Skeletal muscle cell (primary cell): ENCODE measurements at regions not wholly inside any gene's neighbourhood (a gene's known extent, or its start where the extent isn't known, plus 50 kb on each side); places are given as distances from the start of the nearest gene placed in this dataset.
A peak's percentile ranks its signal among the peaks of the same experiment; 100 is the strongest.
"Not testable (repeated sequence)": the region's sequence is repeated elsewhere in the genome, so short reads cannot be mapped to it uniquely, and the experiment has no call there.

Source experiments
- DNase-seq: peaks from one replicate; pipeline ENCODE4 v3.0.0-alpha.2; 2010; ENCODE audit warnings: low read depth
- H3K4me3 ChIP-seq: 2 replicates; pipeline ENCODE4 v1.5.1; 2011; ENCODE audit warnings: low read depth, mild to moderate bottlenecking, control low read depth, low read length, moderate library complexity

DNA sequence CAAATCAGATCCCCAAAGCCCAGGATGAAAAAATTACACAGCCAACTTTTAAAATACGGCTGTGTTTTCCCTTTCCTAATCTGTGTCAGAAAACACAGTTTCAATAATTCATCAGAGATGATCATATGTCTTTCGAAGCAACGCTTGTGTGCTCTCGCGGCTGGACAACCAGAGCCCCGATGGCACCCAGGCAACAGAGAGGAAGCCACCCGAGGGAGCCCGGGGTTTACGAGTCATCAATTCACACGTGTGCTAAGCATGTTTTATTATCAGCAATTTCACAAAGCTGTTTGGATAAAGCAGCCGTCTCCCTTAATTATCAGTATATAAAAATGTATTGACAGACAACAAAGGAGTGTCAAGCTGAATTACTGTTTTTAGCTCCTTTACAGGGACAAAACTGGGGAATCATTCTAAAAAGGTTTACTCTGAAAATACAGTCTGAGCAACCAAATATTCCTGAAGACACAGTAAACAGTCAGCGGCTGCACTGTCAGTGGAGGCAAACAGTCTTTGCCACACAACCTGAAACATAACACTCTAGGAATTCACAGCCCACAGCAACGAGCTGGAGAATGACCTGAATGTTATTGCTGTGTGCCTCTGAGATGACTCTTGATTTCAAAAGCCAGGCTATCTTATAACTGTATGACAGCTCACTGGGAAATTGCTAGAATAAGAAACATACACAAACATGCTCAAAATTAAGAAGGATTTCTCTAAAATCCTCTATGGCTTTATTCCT, 201.0 kb downstream of the SIPA1L2 start:
- no peak overlapping the region for H3K4me3 ChIP-seq
- DNase-seq = peak; percentile 26

DNA sequence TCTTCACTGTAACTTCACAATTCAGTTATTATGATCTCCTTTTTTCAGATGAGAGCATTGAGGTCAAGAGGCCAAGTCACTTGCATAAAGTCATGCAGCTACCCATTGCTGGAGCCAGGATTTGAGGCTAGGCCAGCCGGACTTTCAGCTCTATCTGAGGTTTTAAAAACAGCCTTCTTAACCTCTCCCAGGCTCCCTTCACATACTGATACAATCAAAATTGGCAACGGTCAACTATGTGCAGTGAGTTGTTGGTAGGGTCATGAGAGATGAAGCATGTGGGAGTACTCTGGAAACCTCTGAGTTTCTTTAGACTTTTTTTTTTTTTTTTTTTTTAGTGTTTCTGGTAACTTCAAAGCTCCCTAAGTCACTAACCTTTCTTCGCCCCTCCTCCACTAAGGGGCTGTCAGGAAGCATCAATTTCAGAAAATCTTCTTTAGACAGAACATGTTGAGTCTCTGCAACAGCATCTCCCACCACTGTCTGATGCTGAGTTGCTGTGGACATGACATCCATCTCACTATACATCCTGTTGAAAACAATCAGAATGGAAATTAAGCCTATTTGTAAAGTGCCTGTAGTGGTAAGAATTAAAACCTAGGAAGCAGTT, 201.8 kb downstream of the SIPA1L2 start:
- H3K4me3 ChIP-seq = no peak overlapping the region
- DNase-seq = no peak

GRCh38 chr1:232426801-232427200, 203.1 kb downstream of the SIPA1L2 start:
- no peak for DNase-seq

DNA sequence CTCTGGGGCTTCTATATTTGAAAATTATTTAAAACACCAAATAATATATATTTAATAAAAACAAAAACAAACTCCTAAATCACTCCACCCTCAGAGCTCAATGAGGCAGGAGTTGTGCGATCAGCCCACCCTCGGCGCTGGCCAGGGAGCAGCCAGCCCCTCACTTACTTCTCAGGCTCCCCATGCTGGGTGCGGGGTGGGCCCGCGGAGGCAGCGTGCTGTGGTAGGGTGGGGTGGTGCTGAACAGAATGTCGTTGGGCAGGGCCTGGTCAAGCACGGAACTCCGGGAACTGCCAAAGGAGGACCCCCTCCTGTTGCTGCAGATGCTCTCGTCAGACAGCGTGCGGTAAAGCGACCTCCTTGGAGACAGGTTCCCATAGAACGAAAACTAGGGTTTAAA, 204.5 kb downstream of the SIPA1L2 start:
- no peak overlapping the region for H3K4me3 ChIP-seq
- DNase-seq = no peak

More at GRCh38 chr1:232426801-232427200, 203.1 kb downstream of the SIPA1L2 start:
- no peak overlapping the region for H3K4me3 ChIP-seq

DNA sequence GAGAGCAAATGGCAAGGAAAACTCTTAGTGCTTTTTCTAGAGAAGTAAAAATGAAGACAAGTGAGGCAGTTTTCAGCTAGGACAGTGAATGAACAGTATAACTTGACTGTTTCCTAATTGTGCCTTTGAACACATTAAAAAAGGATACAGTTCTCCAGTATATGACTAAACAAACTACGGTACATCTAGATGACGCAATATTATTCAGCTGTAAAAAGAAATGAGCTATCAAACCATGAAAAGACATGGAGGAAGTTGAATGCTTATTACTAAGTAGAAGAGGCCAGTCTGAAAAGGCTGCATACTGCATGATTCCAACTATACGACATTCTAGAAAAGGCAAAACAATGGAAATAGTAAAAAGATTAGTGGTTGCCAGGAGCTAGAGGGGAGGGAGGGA, 206.3 kb downstream of the SIPA1L2 start:
- no peak overlapping the region for H3K4me3 ChIP-seq
- DNase-seq = no peak

DNA sequence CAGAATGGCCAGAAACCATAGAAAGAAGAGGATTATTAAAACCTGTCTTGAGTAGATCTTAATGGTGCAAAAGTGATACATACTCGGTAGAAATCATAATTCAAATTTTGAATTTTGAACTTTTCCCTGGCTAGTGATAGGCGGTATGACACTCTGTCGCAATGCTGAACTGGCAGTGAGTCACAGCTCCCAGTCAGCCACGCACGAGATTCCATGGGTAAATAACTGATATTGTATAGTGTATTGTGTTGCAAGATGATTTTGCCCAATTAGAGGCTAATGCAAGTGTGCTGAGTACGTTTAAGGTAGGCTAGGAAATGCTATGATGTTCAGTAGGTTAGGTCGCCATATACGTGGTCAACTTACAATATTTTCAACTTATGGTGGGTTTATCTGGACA, 207.0 kb downstream of the SIPA1L2 start:
- H3K4me3 ChIP-seq = no peak overlapping the region
- no peak for DNase-seq

DNA sequence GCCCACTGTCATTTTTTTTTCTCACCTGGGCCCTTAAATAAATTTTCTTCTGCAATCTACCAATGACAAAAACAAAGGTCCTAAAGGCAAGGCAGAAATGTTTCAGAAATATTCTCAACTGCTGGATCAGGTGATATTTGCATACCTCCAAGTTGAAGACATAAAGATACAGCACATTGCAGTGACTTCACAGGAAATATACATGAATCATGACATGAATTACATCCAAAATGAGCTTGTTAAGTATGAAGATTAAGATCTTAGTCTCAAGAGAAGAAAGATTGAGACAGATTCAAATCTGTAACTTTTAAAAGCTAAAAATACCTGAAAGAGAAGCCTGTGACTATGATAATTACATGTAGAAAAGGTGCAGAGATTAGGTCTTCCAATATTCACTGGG, 207.8 kb downstream of the SIPA1L2 start:
- DNase-seq = no peak
- H3K4me3 ChIP-seq = no peak overlapping the region

DNA sequence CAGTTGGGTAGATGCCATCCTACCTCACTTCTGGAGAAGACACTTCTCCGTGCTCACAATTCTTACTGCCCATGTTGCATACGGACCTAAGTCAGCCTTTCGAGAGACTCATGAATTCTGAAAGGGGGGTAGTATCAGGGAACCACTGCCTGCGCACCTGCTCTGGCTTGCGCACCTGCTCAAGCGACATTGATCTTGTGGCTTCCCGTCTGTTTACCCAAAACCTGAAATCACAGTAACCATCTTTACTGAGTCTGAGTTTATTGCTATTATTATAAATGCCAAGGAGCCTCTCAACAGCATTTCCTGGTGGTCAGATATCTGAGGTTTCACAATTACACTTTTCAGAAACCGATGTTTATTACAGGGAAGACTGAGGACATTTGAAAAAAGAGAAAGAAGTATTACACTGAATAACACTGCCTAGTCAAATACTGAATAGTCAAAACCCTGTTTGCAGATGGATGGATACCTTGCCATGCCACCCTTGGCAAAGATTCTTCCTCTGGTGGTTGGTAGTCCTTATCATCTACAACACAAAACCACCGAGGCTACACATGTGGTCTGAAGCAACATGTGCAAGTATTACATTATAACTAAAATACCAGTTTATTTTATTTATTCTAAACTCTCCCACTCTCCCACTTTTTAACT, 208.7 kb downstream of the SIPA1L2 start:
- no peak for DNase-seq
- no peak overlapping the region for H3K4me3 ChIP-seq

- no peak overlapping the region for H3K4me3 ChIP-seq
- no peak for DNase-seq
Measured at GRCh38 chr1:232417636-232418248, 212.2 kb downstream of the SIPA1L2 start.

DNA sequence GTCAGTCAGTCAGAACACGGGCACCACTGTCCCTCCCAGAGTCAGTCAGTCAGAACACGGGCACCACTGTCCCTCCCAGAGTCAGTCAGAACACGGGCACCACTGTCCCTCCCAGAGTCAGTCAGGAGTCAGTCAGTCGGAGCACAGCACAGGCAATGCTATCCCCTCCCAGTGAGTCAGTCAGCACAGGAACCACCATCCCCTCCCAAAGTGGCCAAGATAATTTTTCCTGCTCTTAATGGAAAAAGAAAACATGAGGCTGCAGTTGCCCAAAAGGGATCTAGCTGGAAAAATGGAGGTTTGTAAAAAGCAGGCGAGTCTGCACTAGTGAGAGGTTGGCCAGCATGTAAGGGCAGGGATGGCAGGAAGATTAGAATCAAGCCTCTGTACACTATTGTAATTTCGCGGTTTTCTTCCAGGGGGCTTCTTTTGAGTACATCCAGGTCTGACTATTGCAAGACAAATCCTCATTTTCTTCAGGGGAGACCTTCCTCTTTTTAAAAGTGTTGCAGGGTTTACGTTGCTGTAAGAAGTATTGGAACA, 213.8 kb downstream of the SIPA1L2 start:
- no peak overlapping the region for H3K4me3 ChIP-seq
- DNase-seq = no peak

GRCh38 chr1:232415481-232415880, 214.5 kb downstream of the SIPA1L2 start:
- not testable (repeated sequence) for H3K4me3 ChIP-seq, DNase-seq

DNA sequence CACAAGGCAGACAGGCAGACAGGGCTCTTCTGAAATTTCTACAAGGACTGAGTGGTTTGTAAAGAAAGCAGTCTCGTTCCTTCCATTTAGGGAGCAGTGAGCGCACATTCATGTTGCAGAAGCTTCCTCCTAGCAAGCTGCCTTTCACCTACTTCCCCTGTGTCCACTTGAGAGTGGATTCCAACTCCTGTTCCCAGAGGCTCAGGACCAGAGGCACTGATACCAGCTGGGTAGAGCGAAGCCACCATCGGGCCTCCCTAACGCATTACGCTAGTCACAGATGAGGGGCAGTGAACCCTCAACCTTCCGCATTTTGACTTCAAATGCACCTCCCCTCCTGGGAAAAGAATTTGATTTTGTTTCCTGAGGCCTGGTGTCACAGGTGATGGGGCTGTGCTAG, 215.8 kb downstream of the SIPA1L2 start:
- H3K4me3 ChIP-seq = no peak overlapping the region
- no peak for DNase-seq

DNA sequence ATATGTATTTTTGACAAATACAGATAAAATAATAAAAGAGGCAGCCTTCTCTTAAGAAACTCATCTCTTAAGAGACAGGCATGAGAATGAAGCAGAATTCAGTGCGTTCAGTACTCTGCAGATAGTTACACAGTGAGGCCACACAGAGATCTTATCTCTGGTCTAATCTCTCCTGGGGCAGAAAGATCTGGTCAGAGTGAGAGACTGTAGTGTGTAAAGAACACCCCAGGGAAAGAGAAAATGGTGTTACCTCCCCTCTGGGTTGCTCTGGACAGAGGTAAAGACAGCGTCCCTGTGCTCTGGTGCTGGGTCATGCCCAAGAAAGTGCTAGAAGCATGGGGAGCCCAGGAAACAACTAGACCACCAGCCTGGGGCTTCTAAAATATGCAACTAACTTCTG, 216.3 kb downstream of the SIPA1L2 start:
- no peak overlapping the region for H3K4me3 ChIP-seq
- no peak for DNase-seq

DNA sequence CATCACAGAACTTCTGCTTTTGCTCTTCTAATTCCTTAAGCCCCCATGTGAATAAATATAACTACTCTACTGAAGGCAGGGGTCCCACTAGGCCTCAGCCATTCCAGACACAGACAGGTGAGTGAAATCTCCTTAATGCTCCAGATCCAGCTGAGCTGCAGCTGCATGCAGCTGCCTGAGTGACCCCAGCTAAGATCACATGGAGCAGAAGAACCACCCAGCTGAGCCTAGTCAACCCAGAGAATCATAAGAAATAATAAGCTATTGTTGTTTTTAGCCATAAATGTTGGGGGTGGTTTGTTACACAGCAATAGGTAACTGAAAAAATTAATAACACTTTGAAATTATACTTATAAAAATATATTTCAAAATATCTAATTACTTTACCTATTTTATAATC, 220.3 kb downstream of the SIPA1L2 start:
- no peak for DNase-seq
- H3K4me3 ChIP-seq = no peak overlapping the region

- DNase-seq = no peak
Measured at GRCh38 chr1:232407120-232407519, 222.8 kb downstream of the SIPA1L2 start.

GRCh38 chr1:232405781-232406180, 224.2 kb downstream of the SIPA1L2 start:
- no peak for DNase-seq
- H3K4me3 ChIP-seq = no peak overlapping the region

More at GRCh38 chr1:232407120-232407519, 222.8 kb downstream of the SIPA1L2 start:
- no peak overlapping the region for H3K4me3 ChIP-seq

DNA sequence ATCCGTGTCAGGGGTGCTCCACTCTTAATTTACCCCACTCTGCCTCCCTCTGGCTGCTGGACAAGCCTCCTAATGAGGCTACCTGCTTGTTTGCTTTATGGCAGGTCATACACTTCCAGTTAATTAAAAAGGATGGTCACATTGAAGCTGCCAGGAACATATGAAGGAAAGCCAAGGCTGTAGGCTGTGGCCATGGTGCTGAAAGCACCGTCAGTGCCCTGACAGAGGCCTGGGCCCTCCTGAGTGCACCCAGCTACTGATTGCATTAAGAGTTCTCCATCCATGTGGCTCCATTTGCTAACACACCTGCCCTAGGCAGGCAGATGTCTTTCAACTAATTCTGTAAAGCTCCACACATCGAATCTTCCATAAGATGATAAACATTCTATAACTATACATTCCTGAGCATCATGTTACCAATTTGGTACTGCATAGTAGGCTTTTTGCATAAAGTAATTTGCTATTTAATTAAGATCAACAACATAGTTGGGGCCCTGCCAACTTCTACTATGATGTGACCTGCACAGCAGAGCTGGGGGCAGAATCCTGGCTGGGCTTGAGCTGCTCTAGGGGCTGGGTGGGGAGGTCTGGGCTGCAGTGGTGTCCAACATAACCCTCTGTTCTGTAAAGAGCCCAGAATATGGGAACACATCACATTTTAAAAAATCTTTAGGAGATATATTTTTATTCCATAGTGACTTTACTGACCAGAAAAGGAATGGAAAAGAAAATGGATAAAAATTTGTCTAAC, 224.8 kb downstream of the SIPA1L2 start:
- DNase-seq = no peak
- H3K4me3 ChIP-seq = no peak overlapping the region

DNA sequence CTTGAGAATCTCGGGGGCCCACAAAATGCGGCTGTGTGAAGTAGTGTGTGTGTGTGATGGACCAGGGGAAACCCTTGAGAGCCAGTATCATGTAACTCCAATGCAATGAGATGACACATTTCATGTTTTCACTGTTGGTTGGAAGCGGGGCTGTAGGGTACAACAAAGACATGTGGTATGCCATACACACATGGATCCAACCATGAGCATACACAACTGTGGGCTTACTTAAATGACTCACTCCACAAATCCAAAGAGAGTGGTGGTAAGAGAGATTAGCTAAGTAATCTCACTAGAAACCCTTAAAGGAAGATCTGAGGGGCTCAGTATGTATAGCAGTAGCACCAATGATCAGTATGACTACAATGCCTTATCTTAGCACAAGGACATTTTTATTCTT, 225.7 kb downstream of the SIPA1L2 start:
- no peak overlapping the region for H3K4me3 ChIP-seq
- DNase-seq = no peak

DNA sequence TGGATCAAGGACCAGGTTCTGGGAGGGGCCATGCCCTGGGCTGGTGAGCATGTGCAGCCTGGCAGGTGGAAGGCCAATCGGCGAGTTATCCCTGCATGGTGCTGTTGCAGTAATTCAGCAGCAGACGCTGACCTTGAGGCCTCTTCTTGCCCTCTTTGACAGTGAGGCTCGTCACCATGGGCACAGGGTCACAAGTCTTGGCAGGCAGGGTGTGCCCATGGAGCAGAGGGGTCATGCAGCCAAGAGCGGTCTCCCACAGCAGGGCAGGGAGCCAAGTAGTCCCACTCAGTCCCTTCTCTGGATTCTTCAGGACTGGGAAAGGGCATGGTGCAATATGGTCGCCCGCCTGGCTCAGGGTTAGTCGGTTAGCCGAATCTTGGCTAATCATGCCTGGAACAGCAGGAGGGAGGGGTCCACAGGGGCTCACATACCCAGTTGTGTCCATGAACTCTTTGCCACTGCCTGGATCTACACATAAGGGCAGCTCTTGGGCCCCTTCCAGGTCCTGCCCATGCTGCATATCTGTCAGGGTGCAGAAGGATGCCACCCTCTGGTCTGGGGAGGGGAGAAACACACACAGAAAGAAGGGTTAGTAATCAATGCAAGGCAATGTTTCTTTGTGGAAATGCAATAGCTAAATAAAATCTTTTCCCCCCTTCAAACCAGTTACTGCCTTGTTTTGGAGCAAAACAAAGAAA, 226.8 kb downstream of the SIPA1L2 start:
- no peak for DNase-seq
- H3K4me3 ChIP-seq = no peak overlapping the region
